AG09319 (cell line): ENCODE measurements at regions not wholly inside any gene's neighbourhood (a gene's known extent, or its start where the extent isn't known, plus 50 kb on each side); places are given as distances from the start of the nearest gene placed in this dataset.

Experiments
- DNase-seq: peaks from one replicate; pipeline ENCODE4 v3.0.0-alpha.2; 2010; ENCODE audit warnings: low read depth; ENCODE audit errors: extremely low read depth
- CTCF ChIP-seq: IDR thresholded peaks from 2 replicates; pipeline ENCODE4 v1.5.1; 2011; ENCODE audit warnings: low read depth, mild to moderate bottlenecking, inconsistent platforms, low read length, moderate library complexity

- TF ChIP-seq CTCF: no peak
- DNase-seq: no peak
These were observed 193.6 kb upstream of the CARD18 start for GRCh38 chr11:105333153-105333552.

GRCh38 chr11:105332171-105332570 lies 192.6 kb upstream of the CARD18 start:
- DNase-seq: no peak
- TF ChIP-seq CTCF: no peak

GRCh38 chr11:105328061-105328460 lies 188.5 kb upstream of the CARD18 start:
- no peak for TF ChIP-seq CTCF
- no peak for DNase-seq

- TF ChIP-seq CTCF: no peak
- DNase-seq: no peak
These were observed 184.6 kb upstream of the CARD18 start for GRCh38 chr11:105324156-105324555.

GRCh38 chr11:105321696-105322095 lies 182.1 kb upstream of the CARD18 start:
- DNase-seq: no peak
- no peak for TF ChIP-seq CTCF

GRCh38 chr11:105315287-105315686 lies 175.7 kb upstream of the CARD18 start:
- no peak for DNase-seq
- no peak for TF ChIP-seq CTCF

- TF ChIP-seq CTCF: no peak
- DNase-seq: no peak
These were observed 172.7 kb upstream of the CARD18 start for GRCh38 chr11:105312266-105312665.
